ENCODE measurements at regions not wholly inside any gene's neighbourhood (a gene's known extent, or its start where the extent isn't known, plus 50 kb on each side); places are given as distances from the start of the nearest gene placed in this dataset.
A peak's percentile ranks its signal among the peaks of the same experiment; 100 is the strongest.

DNA sequence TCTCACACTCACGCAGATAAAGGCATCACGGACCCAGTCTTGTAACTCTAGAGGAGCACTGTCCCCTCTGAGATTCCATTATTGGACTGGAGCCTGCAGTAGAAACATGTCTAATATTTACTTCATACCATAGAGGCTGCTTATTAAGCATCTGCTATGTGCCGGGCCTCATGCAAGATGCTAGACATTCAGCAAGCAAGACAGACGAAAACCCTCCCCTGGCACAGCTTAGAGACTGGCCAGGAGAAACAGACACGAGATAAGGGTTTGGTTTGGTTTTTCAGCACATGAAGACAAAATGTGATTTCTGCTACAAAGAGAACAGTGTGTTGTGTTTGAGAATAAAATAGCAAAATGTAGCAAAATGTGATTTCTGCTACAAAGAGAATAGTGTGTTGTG is 719.2 kb downstream of the MED13L start:
- no peak overlapping the region for H3K4me3 ChIP-seq (ENCODE audit: low read depth, low read length)
- DNase-seq = no peak
- H3K27ac Mint-ChIP-seq = no peak overlapping the region
- H3K36me3 Mint-ChIP-seq = no peaks in the 10 kb centered on the region
- no peaks in the 10 kb centered on the region for H3K36me3 ChIP-seq (ENCODE audit: control insufficient read depth, insufficient read depth, low read length)
- H3K27ac ChIP-seq (ENCODE audit: insufficient read depth, low read length, poor library complexity, severe bottlenecking) = no peak overlapping the region
- H3K4me1 Mint-ChIP-seq = no peaks in the 10 kb centered on the region
- no peak overlapping the region for H3K4me3 Mint-ChIP-seq
- H3K27me3 ChIP-seq (ENCODE audit: control insufficient read depth, insufficient read depth, low read length) = no peaks in the 10 kb centered on the region
- no peaks in the 10 kb centered on the region for H3K27me3 Mint-ChIP-seq
- no peak for ATAC-seq (ENCODE audit: low read depth in 2 of 2)
- H3K4me1 ChIP-seq (ENCODE audit: control insufficient read depth, insufficient read depth, low read length, poor library complexity, severe bottlenecking) = no peaks in the 10 kb centered on the region
- no peaks in the 10 kb centered on the region for H3K9me3 ChIP-seq (ENCODE audit: control insufficient read depth in 2 of 2, low read length in 2 of 2)
- H3K9me3 Mint-ChIP-seq = peaks cover 0 to 9% (median 2%) of the 10 kb centered on the region in 7 donors

DNA sequence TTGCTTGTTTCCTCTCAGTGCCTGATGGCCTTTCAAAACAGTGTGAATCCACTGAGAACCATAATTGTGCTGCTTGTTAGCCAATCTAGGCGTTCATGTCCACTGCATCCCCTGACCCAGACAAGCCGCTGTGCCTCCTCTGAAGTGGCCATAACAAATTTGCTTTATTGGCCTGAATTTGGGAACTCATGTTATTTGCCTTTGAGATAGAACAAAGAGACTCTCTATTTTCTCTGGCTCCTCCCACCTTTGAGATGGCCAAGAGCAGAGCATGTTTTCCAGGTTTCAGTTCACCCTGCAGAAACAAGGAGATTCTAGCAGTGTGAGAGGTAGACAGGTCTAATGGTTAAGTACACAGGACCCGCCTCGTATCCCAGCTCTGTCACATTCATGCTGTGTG is 723.9 kb downstream of the MED13L start:
- Mint-ChIP-seq H3K27me3 (no peaks in the 10 kb centered on the region), H3K27ac (no peak overlapping the region), H3K4me3 (no peak overlapping the region), H3K9me3 (peaks cover 0 to 6% (median 5%) of the 10 kb centered on the region in 7 donors), H3K36me3 (no peaks in the 10 kb centered on the region), H3K4me1 (no peaks in the 10 kb centered on the region)
- DNase-seq (no peak), ATAC-seq (ENCODE audit: low read depth in 2 of 2) (no peak)
- H3K27ac ChIP-seq (ENCODE audit: insufficient read depth, low read length, poor library complexity, severe bottlenecking) = no peak overlapping the region
- H3K9me3 ChIP-seq (ENCODE audit: control insufficient read depth in 2 of 2, low read length in 2 of 2) = no peaks in the 10 kb centered on the region
- H3K4me1 ChIP-seq (ENCODE audit: control insufficient read depth, insufficient read depth, low read length, poor library complexity, severe bottlenecking) = no peaks in the 10 kb centered on the region
- no peaks in the 10 kb centered on the region for H3K36me3 ChIP-seq (ENCODE audit: control insufficient read depth, insufficient read depth, low read length)
- H3K27me3 ChIP-seq (ENCODE audit: control insufficient read depth, insufficient read depth, low read length) = no peaks in the 10 kb centered on the region
- H3K4me3 ChIP-seq (ENCODE audit: low read depth, low read length) = no peak overlapping the region

DNA sequence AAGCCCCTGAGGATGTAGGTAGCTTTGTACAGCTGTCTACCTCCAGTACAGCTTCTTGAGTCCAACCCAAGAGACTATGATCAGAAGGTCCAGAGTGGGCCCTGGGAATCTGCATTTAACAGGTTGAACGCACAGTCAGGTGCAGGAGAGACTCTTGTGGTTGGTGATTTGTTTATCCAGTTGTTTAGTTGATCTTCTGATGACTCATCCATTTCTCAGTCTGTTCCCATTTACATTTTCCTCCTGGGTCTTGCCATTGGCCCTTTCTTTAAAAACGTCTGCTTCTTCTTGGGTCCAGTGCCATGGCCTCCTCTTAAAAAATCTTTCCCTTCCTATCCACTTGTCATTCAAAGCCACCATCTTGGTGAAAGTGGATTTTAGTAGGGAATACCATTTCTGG is 734.2 kb downstream of the MED13L start:
- H3K27me3 ChIP-seq (ENCODE audit: control insufficient read depth, insufficient read depth, low read length) = no peaks in the 10 kb centered on the region
- ATAC-seq (ENCODE audit: low read depth in 2 of 2) (no peak), DNase-seq (no peak)
- no peaks in the 10 kb centered on the region for H3K27me3 Mint-ChIP-seq
- peaks cover 0 to 12% (median 4%) of the 10 kb centered on the region in 7 donors for H3K9me3 Mint-ChIP-seq
- no peak overlapping the region for H3K27ac ChIP-seq (ENCODE audit: insufficient read depth, low read length, poor library complexity, severe bottlenecking)
- H3K36me3 Mint-ChIP-seq = no peaks in the 10 kb centered on the region
- H3K36me3 ChIP-seq (ENCODE audit: control insufficient read depth, insufficient read depth, low read length) = no peaks in the 10 kb centered on the region
- H3K4me3 ChIP-seq (ENCODE audit: low read depth, low read length) = no peak overlapping the region
- H3K27ac Mint-ChIP-seq = no peak overlapping the region
- H3K4me1 Mint-ChIP-seq = no peaks in the 10 kb centered on the region
- H3K4me3 Mint-ChIP-seq = no peak overlapping the region
- H3K4me1 ChIP-seq (ENCODE audit: control insufficient read depth, insufficient read depth, low read length, poor library complexity, severe bottlenecking) = no peaks in the 10 kb centered on the region
- H3K9me3 ChIP-seq (ENCODE audit: control insufficient read depth in 2 of 2, low read length in 2 of 2) = no peaks in the 10 kb centered on the region

GRCh38 chr12:115542656-115543055 is 734.8 kb downstream of the MED13L start:
- no peak for DNase-seq
- no peaks in the 10 kb centered on the region for H3K27me3 ChIP-seq (ENCODE audit: control insufficient read depth, insufficient read depth, low read length)
- H3K4me3 Mint-ChIP-seq = no peak overlapping the region
- no peaks in the 10 kb centered on the region for H3K4me1 ChIP-seq (ENCODE audit: control insufficient read depth, insufficient read depth, low read length, poor library complexity, severe bottlenecking)
- H3K27ac ChIP-seq (ENCODE audit: insufficient read depth, low read length, poor library complexity, severe bottlenecking) = no peak overlapping the region
- no peaks in the 10 kb centered on the region for H3K27me3 Mint-ChIP-seq
- H3K27ac Mint-ChIP-seq = no peak overlapping the region
- no peak for ATAC-seq (ENCODE audit: low read depth in 2 of 2)
- H3K36me3 ChIP-seq (ENCODE audit: control insufficient read depth, insufficient read depth, low read length) = no peaks in the 10 kb centered on the region
- H3K4me1 Mint-ChIP-seq = no peaks in the 10 kb centered on the region
- no peaks in the 10 kb centered on the region for H3K9me3 ChIP-seq (ENCODE audit: control insufficient read depth in 2 of 2, low read length in 2 of 2)
- no peak overlapping the region for H3K4me3 ChIP-seq (ENCODE audit: low read depth, low read length)
- peaks cover 0 to 12% (median 4%) of the 10 kb centered on the region in 7 donors for H3K9me3 Mint-ChIP-seq
- H3K36me3 Mint-ChIP-seq = no peaks in the 10 kb centered on the region

DNA sequence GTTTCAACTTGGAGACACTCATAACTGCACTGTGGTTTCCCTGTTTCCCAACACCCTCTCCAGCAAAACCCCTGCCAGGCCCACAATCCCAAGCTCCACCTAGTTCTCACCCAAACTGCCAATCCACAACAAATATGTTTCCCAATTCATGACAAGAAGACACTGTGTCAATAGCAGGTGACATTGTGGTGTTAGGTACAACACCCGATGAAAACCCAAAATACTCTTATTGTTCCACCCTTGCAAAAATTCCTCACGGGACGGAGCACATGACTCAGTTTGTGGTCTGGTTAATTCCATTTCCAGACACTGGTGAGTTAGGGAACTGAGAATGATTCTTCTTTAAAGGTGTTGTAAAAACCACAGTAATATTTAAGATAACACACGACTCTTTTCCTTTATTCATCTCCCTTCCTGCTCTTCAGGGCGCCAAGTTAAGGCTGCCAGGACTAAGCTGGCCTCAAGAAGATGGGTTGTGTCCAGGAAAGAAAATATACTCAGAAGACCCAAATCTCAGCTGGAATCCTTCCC is 735.5 kb downstream of the MED13L start:
- Histone ChIP-seq H3K4me1 (ENCODE audit: control insufficient read depth, insufficient read depth, low read length, poor library complexity, severe bottlenecking) (no peaks in the 10 kb centered on the region), H3K27me3 (ENCODE audit: control insufficient read depth, insufficient read depth, low read length) (no peaks in the 10 kb centered on the region), H3K4me3 (ENCODE audit: low read depth, low read length) (no peak overlapping the region), H3K36me3 (ENCODE audit: control insufficient read depth, insufficient read depth, low read length) (no peaks in the 10 kb centered on the region), H3K9me3 (ENCODE audit: control insufficient read depth in 2 of 2, low read length in 2 of 2) (no peaks in the 10 kb centered on the region), H3K27ac (ENCODE audit: insufficient read depth, low read length, poor library complexity, severe bottlenecking) (no peak overlapping the region)
- DNase-seq (no peak), ATAC-seq (ENCODE audit: low read depth in 2 of 2) (no peak)
- Mint-ChIP-seq H3K27ac (no peak overlapping the region), H3K4me1 (no peaks in the 10 kb centered on the region), H3K4me3 (no peak overlapping the region), H3K9me3 (peaks cover 0 to 12% (median 4%) of the 10 kb centered on the region in 7 donors), H3K27me3 (no peaks in the 10 kb centered on the region), H3K36me3 (no peaks in the 10 kb centered on the region)

- Histone ChIP-seq H3K4me1 (ENCODE audit: control insufficient read depth, insufficient read depth, low read length, poor library complexity, severe bottlenecking) (no peaks in the 10 kb centered on the region), H3K27ac (ENCODE audit: insufficient read depth, low read length, poor library complexity, severe bottlenecking) (no peak overlapping the region), H3K4me3 (ENCODE audit: low read depth, low read length) (no peak overlapping the region), H3K27me3 (ENCODE audit: control insufficient read depth, insufficient read depth, low read length) (no peaks in the 10 kb centered on the region), H3K9me3 (ENCODE audit: control insufficient read depth in 2 of 2, low read length in 2 of 2) (no peaks in the 10 kb centered on the region), H3K36me3 (ENCODE audit: control insufficient read depth, insufficient read depth, low read length) (no peaks in the 10 kb centered on the region)
- Mint-ChIP-seq H3K36me3 (no peaks in the 10 kb centered on the region), H3K27ac (no peak overlapping the region), H3K9me3 (peaks cover 0 to 7% (median 3%) of the 10 kb centered on the region in 7 donors), H3K27me3 (no peaks in the 10 kb centered on the region), H3K4me1 (no peaks in the 10 kb centered on the region), H3K4me3 (no peak overlapping the region)
- ATAC-seq (ENCODE audit: low read depth in 2 of 2) (no peak), DNase-seq (no peak)
These were observed 749.0 kb downstream of the MED13L start for GRCh38 chr12:115528466-115528865.

GRCh38 chr12:115521771-115522409 is 755.6 kb downstream of the MED13L start:
- H3K27me3 ChIP-seq (ENCODE audit: control insufficient read depth, insufficient read depth, low read length) = no peaks in the 10 kb centered on the region
- no peak overlapping the region for H3K4me3 Mint-ChIP-seq
- H3K36me3 Mint-ChIP-seq = no peaks in the 10 kb centered on the region
- no peak overlapping the region for H3K4me3 ChIP-seq (ENCODE audit: low read depth, low read length)
- H3K9me3 ChIP-seq (ENCODE audit: control insufficient read depth in 2 of 2, low read length in 2 of 2) = no peaks in the 10 kb centered on the region
- peaks cover 0 to 9% (median 3%) of the 10 kb centered on the region in 7 donors for H3K9me3 Mint-ChIP-seq
- no peaks in the 10 kb centered on the region for H3K4me1 ChIP-seq (ENCODE audit: control insufficient read depth, insufficient read depth, low read length, poor library complexity, severe bottlenecking)
- H3K27me3 Mint-ChIP-seq = no peaks in the 10 kb centered on the region
- H3K27ac ChIP-seq (ENCODE audit: insufficient read depth, low read length, poor library complexity, severe bottlenecking) = no peak overlapping the region
- ATAC-seq (ENCODE audit: low read depth in 2 of 2) (no peak), DNase-seq (no peak)
- H3K4me1 Mint-ChIP-seq = no peaks in the 10 kb centered on the region
- no peaks in the 10 kb centered on the region for H3K36me3 ChIP-seq (ENCODE audit: control insufficient read depth, insufficient read depth, low read length)
- peak overlapping the region in 1 of 3 donors; percentile 20 for H3K27ac Mint-ChIP-seq

DNA sequence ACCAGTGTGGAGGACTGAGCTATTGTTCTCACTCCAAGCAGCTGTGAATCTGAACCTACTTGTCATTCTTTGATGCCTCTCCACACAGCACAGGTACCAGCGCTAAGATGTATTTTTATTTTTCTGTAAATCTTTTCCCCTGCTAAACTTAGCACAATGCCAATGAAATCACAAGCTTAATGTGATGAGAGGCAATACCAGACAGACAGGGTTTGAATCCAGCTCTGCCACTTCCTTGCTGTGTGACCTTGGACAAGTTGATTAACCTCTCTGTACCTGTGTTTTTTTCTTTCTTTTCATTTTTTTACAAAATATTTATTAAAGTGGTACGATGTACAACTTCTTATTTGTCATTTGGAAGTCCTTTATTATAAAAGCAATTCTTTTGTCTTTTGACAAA is 757.6 kb downstream of the MED13L start:
- no peak overlapping the region for H3K27ac ChIP-seq (ENCODE audit: insufficient read depth, low read length, poor library complexity, severe bottlenecking)
- H3K36me3 Mint-ChIP-seq = no peaks in the 10 kb centered on the region

More for the DNA sequence above, 757.6 kb downstream of the MED13L start:
- Histone ChIP-seq H3K36me3 (ENCODE audit: control insufficient read depth, insufficient read depth, low read length) (no peaks in the 10 kb centered on the region), H3K9me3 (ENCODE audit: control insufficient read depth in 2 of 2, low read length in 2 of 2) (no peaks in the 10 kb centered on the region), H3K4me1 (ENCODE audit: control insufficient read depth, insufficient read depth, low read length, poor library complexity, severe bottlenecking) (no peaks in the 10 kb centered on the region), H3K4me3 (ENCODE audit: low read depth, low read length) (no peak overlapping the region), H3K27me3 (ENCODE audit: control insufficient read depth, insufficient read depth, low read length) (no peaks in the 10 kb centered on the region)
- H3K27me3 Mint-ChIP-seq = no peaks in the 10 kb centered on the region
- no peaks in the 10 kb centered on the region for H3K4me1 Mint-ChIP-seq
- peaks cover 0 to 18% (median 3%) of the 10 kb centered on the region in 7 donors for H3K9me3 Mint-ChIP-seq
- no peak overlapping the region for H3K4me3 Mint-ChIP-seq
- ATAC-seq (ENCODE audit: low read depth in 2 of 2) (no peak), DNase-seq (no peak)
- no peak overlapping the region for H3K27ac Mint-ChIP-seq
